HG03457 (cell line): ENCODE measurements at regions not wholly inside any gene's neighbourhood (a gene's known extent, or its start where the extent isn't known, plus 50 kb on each side); places are given as distances from the start of the nearest gene placed in this dataset.

Source experiments
- ATAC-seq: cut with Tn5 transposase; IDR thresholded peaks from one replicate; pipeline ENCODE4 v1.9.1; 2021; ENCODE audit warnings: moderate number of reproducible peaks; ENCODE audit not compliant: unreplicated experiment

DNA sequence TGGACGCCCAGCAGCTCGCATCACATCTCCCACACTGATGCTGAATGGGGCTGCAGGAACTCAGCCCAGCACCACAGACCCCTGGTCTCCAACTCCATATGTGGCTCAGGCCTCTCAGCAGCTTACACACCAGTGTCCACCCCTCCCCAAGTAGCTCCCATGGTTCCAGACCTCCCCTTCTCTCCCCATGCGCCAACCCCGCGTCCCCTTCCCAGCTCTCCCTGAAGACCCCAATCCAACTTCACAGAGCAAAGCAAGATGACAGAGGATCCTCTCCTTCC is 188.9 kb downstream of the SH3BP4 start:
- no peak for ATAC-seq

DNA sequence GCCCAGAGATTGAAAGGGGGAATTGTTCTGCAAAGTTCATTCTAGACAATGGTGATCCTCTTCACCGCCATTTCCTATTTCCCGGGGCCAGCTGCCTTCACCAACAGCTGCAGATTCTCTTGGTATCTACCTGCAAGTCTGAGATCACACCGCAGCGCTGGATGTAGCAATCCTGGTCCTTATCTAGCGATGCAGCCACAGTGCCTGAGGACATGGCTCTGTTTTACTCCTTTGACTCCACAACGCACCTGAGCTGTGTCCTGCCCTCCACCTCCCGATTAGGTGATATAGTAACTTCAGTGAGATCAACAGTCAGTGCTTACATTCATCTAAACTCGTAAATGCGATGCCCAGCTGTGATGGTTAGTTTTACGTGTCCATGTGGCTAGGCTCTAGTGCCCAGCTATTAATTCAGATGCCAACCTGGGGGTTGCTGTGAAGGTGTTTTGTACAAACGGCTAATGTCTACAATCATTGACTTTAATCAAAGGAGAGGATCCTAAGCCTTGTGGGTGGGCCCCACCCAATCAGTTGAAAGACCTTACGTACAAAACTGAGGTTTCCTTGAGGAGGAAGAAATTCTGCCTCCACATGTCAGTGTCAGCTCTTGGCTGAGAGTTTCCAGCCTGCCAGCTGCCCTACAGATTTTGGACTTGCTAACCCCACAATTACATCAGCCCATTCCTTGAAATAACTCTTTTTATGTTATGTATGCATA is 189.8 kb downstream of the SH3BP4 start:
- no peak for ATAC-seq

DNA sequence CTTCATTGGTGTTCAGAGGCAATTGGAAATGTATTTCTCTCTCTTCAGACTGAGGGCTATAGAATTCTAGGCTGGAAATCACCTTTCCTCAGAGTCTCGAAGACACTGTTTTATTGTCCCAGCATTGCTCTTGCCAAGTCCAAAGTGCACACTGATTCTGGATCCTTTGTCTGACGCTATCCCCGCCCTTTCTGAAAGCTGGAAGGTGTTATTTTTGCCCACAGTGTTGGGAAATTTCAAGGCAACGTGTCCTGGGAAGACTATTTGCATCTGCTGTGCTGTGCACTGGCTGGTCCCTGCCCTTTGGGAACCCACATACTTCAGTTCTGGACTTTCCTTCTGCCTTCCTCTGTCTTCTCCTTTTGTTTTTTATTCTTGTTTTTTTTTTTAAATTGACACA is 190.8 kb downstream of the SH3BP4 start:
- no peak for ATAC-seq

DNA sequence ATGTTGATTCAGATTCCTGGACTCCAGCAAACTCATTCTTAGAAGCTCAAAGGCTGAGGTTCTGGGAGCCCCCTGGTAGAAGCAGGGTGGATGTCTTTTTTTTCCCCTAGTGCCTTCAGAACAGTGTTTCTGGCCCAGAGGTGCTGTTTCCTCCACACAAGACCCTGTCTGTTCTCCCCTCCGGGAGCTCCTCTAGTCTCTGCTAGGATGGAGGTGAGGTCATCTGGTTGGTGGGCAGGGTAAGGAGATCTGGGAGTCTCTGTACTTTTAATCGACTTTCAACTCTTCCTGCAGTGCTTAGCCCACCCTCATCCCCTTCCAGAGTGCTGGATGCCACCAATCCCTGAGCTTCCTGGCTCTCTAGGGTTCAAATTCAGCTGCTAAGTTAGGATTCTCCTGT is 192.0 kb downstream of the SH3BP4 start:
- no peak for ATAC-seq

DNA sequence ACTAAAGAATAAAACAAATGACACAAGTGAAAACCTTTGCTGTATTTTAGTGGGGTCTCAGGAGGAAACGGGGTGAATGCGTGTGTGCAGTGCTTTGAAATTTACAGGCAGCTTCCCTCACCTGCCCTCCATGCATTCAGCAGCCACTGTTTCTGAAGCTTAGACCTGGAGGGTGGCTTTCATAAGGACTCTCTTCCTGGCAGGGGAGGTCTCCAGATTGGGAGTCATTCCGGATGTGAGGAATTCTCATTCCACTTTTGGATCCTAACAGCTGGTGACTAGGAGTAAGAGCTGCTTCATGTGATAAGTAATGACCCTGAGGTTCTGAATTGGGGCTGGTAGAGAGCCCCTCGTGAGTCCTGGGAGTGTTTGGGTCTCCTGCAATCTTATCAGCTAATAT is 192.5 kb downstream of the SH3BP4 start:
- ATAC-seq = no peak

DNA sequence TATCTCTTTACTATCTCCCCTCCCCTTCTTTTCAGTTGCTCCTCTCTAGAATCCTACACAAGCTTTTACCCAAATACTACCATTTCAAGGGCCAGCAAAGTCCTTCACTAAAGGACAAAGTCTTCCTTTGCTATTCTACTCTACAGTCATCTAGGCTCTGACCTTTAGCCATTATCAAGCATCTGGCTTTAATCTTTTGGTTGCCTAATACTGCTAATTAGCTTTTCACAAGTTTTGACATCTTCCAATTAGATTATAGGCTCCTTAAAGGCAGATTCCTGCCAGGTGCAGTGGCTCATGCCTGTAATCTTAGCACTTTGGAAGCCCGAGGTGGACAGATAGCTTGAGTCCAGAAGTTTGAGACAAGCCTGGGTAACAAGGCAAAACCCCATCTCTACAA is 194.4 kb downstream of the SH3BP4 start:
- no peak for ATAC-seq

DNA sequence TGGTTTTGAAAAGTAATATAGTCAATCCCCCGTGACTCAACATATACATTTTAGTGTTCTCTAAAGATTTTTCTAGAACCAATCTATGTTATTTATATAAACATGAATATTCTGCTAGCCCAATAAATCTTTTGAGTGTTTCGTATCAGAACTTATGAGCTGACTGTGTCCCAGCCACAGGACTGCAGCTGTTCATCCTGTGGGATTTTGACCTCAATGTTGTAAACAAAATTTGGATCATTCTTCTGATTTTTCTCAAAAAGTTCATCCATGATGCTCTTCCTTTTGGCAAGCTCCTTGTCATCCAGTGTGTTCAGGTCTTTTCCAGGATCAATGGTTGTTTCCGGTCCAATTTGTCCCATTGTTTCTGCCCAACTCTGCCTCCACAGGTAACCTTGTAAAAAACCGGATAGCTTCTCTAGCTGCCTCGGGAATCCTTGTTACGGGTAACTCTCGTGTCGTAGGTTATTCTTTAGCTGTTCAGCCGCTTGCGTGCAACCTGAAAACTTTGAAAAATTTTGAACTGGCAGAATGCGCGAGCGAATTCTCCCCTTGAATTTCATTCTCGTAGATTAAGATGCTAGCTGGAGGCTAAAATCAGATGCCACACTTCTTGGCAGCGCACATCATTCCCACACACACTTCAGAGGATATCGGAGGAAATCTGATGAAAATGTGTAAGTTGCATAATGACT is 195.2 kb downstream of the SH3BP4 start:
- no peak for ATAC-seq

DNA sequence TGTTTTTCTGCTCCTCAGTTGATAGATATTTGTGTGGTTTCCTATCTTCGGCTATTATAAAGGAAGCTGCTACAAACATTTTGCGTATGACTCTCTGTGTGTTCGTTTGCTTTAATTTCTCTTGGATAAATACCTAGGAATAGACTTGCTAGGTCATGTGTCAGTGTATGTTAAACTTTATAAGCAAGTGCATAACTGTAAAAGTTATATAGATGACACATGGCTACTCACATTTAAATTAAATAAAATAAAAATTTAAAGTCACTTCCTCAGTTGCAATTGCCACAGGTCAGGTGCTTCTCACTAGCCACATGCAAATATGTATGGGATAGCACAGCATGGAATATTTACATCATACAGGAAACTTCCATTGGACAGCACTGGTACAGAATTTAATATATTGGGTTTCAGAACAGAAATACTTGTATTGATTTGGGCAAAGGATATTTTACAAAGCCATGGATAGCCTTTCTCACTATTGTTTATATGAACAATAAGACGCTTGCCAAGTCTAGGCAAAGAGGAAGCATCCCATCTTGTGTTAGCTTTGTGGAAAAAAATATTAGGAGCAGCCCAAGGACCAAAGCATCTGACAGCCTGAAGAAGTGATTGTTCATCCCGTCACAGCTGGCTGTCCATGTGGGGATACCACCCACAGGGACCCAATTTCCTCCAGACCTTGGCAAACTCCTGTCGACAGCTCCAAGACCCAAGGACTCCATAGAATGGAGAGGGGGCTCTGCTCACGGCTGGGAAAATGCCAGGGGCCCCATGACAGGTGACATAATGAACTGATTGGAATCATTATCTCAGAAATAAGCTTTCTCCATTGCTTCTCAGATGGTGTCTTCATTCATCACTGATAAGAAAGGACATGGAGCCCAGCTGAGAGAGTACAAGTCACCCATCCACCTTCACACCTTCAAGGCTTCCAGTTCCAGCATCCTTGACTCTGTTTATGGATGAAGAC is 196.7 kb downstream of the SH3BP4 start:
- ATAC-seq = no peak

DNA sequence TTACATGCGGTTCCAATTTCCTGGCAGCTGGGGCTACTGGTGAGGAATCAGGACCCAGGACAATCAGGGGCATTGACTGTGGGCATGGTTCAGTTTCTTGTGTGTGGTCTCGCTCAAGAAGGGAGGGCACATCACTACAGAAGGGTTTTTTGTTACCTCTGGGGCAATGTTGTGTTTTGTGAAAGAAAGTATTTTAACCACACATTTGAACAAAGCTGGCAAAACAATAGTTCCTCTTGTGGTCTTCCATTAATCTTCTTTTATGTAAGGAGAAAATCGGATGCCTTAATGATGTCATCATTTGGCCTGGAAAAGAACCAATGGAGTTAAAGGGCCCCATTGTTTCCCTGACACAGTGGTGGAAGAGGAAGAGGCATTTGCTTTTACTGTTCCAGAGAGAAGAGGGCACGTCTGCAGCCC is 197.4 kb downstream of the SH3BP4 start:
- ATAC-seq = no peak

DNA sequence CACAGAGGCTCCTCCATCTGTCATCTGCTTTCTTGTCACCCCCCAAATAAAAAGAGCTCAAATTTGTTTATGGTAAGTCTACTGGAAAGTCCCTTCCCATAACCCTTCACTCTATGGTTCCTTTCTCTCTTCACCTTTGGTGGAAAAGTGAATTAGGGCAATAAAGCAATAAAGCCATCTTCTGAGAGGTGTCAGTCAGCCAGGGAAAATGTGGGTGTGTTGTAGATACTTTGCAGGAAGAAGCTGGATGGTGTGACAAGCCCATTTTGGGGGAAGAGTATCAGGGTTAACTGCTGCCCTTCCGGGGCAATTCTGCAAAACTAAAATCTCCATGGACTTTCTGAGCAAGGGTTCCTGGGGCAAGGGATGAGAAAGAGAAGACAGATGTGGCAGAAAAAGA is 197.9 kb downstream of the SH3BP4 start:
- no peak for ATAC-seq

DNA sequence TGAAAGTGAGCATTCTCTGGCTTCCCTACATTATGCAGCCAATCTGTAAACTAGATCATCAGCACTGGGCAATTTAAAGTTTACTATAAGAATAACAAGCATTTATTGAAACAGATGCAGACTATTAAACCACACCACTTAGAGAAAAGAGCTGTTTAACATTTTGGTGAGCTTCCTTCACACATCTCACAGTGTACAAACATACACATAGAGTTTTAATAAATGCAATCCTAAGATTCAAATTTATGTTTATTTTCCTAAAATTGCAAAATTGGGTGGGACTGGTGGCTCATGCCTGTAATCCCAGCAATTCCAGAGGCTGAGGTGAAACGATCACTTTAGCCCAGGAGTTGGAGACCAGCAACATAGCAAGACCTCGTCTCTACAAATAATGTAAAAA is 199.3 kb downstream of the SH3BP4 start:
- no peak for ATAC-seq

DNA sequence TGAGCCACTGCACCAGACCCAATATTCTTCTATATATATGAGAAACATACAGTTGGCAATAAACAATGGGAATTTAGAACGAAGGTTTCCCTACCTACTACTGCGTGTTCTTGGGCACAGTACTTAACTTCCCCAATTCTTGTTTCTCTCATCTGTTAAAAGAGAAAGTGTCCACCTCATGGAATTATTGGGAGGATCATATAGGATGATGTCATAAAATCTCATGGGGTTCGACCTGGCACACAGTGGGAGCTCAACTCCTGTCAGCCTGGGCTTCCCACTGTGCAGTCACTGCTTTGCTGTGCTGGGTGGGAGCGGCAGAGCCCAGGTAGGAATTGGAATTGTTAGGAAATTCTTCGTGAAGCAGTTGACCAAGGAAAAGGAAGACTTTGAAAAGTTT is 203.3 kb downstream of the SH3BP4 start:
- no peak for ATAC-seq

DNA sequence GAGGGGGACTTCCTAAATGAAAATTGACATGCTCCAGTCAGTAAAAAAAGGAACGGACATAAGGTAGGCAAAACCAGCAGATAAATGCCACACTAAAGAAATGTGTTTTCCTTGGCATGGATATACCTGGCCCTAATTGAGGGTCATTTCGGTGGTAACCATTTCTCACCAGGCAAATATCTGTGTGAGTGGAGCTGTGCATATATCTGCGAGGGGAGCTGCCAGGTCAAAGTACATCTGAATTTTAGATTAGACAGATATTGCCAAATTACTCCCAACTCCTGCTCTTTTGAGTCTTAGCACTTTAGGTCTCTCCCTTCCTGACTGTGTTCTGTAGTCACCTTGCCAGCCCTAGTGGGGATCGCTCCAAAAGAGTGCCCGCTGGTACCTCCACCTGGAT is 204.2 kb downstream of the SH3BP4 start:
- ATAC-seq = no peak

DNA sequence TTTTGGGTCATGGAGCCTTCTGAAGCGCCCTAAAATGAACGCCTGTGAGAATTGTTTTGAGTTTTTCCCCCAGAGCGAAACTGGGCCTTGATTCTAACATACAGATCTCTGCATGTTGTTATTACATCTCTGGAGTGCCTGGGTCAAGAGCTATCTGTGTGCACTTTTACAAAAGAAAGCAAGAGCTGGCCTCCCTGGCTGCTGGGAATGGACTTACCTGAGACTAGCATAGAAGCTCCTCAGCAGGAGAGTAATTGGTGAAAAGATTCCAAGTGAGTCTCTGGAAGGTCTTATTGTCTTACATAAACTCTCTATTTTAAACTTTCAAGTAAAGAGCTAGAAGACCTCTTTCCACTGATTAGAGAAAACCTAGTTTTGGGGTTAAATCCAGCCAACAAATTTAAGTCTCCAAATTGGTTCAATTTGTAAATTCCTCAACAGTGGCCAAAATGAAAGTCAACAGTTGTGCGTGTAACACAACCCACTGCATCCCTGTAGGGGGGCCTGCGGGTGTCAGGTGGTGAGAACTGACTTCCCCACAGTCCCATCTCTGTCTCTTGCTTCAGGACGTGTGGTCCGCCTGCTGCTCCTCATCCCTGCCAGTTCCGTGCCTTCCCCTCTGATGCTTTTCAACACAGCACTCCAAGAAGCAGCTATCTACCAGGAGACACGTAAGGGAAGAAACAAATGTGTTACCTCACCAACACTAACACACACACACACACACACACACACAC is 206.1 kb downstream of the SH3BP4 start:
- no peak for ATAC-seq

DNA sequence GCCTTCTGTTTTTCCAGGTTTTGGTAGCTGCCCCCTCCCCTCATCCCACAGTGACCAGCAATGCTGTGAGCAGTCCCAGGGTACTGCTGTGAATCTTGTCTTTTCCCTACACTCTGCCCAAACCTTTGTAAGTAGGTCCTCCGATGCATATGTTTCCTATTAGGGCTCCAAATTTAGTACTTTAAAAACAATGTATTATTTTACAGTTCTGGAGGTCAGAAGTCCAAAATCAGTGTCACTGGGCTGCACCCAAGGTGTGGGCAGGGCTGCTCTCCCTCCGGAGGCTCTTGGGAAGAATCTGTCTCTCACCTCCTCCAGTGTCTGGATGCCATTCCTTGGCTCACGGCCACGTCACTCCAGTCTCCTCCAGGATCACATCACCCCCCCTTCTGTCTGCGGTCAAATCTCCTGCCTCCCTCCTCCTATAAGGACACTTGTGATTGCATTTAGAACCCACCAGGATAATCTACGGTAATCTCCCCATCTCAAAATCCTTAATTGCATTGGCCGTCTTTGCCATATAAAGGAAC is 208.5 kb downstream of the SH3BP4 start:
- no peak for ATAC-seq

DNA sequence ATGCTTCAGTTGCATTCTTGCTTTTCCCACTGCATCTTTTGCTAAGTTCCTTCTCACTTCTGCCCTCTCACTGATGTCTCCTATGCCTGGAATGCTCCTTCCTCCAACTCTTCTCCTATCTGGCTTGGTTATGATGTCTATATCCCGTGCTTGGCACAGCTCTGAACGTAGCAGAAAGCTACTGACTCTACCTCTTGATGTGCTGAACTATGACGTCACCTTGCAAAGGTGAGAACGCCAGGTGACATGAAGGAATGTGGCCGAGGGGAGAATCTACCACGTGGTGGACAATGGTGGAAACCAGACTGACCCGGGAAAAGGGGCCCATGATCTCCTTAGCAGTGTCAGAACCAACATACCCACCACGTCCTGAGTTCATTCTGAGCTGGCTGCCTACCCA is 209.7 kb downstream of the SH3BP4 start:
- ATAC-seq = no peak

DNA sequence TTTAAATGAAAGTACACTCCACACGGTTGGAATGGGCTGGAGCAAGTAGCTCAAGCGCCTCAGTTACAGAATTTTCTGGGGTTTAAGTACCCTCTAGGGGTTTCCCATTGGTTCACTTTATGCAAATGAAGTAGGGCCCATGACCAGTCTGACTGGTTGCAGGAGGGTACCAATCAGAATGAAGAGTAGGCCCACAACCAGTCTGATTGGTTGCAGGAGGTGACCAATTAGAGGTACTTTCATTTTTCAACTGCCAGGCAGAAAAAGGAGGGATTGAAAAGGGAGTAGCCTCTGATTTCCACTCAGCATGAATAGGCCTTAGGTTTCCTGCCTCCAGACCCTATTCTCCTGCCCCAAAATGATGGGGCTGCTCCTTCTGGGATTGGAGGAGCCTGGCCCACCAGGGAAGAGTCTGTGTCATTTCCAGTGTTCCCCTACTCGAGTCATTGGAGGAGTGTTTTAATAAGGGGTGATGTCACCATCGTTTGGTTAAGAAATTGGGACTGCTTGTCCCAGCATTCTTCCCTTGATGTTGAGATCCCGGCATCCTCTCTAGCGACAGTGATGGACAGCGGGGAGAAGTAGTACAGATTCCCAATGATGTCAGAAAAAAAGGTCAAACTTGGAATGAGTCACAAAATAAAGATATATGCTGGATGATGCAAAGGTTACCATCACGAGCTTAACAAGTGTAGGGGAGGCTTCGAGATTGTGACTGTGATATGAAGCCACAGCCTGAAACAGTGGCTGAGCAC is 210.4 kb downstream of the SH3BP4 start:
- ATAC-seq = no peak

DNA sequence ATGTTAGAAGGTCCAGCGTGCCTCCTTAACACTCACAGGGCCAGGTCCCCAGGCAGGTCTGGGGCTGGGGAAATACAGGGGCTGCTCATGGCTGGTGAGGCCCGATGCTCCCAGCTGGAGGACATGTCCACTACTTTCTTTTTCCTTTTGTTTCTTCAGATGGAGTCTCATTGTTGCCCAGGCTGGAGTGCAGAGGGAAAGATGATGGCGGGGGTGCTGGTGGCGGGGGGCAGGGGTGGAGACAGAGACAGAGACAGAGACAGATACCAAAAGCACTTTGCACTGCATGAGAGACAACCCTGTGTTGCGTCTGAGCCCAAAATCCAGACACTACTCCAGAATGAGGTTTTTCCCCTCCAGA is 211.0 kb downstream of the SH3BP4 start:
- no peak for ATAC-seq

DNA sequence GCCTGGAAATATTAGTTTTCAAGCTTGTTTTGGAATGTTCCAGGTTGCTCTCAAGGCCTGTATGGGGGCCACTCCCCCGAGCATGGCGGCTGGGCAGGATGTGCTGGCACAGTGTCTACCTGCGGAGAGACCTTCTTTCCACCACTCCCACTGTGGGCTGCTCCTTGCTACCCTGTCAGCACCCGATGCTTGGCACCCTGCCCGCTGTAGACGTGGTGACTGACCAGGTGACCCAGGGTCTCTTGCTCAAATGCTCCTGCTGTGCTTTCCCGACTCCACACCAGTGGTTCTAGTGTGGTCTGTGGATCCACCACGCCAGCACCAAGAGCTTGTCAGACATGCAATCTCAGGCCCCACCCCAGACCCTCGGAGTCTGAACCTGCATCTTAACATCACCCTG is 213.3 kb downstream of the SH3BP4 start:
- ATAC-seq = no peak

DNA sequence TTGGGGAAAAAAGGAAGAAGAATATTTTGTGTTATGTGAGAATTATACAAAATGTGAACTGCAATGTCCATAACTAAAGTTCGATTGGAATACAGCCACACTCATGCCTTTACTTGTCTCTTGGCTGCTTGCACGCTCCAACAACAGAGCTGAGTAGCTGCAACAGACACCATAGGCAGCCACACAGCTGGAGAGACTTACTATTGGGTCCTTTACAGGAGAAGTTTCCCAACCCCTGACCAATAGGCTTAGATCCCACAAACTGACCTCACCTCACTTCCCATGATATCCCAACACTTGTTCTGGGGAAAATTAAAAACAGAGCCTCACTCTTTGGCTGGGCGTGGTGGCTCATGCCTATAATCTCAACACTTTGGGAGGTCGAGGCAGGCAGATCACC is 213.8 kb downstream of the SH3BP4 start:
- ATAC-seq = no peak
